K562 (cell line): ENCODE measurements at regions not wholly inside any gene's neighbourhood (a gene's known extent, or its start where the extent isn't known, plus 50 kb on each side); places are given as distances from the start of the nearest gene placed in this dataset.

Source experiments
- ATAC-seq: fragments of 200-7000 bp; cut with Tn5 transposase; 3 replicates; pipeline ENCODE4 v1.9.1; 2020; ENCODE audit warnings: moderate library complexity
- BruUV-seq: library from RNA; stranded (reverse); fragments of 400-500 nt; replicated peaks from 2 replicates; lab custom pipeline; 2021; lab: Mats Ljungman, UMichigan
- CTCF ChIA-PET: fragments of 300-600 bp; formaldehyde crosslinking; extraction: SDS; loops from one replicate; lab custom pipeline; 2021; ENCODE audit warnings: low intra/inter-chr PET ratio; lab: Yijun Ruan, JAX
- POLR2A ChIA-PET: fragments of 300-600, 350-650 bp; sonication (Branson Sonifier 250); formaldehyde crosslinking; extraction: SDS; loops from one replicate; lab custom pipeline; 2021; ENCODE audit warnings: antibody characterized with exemption, inconsistent platforms; lab: Yijun Ruan, JAX
- DNase-seq, 4 experiments: peaks; one replicate each; pipeline versions ENCODE4 v3.0.0 to v3.0.0-alpha.2; 2011 to 2018; ENCODE audit warnings: low spot score in 3 of 4, mixed read lengths in 3 of 4; ENCODE audit errors: extremely low read depth in 1 of 4
- FAIRE-seq: peaks from 2 replicates; lab custom pipeline; 2011; peaks lifted over from hg19 to GRCh38; lab: Jason Lieb, UNC
- H2AFZ ChIP-seq: 2 replicates; pipeline ENCODE4 v1.6.0; 2011; ENCODE audit warnings: low read depth, low read length, control low read depth, inconsistent platforms
- H3K27ac ChIP-seq: fragments of 200-600 bp; 3 replicates; pipeline ENCODE4 v1.8.0; 2011; ENCODE audit warnings: low read depth, mild to moderate bottlenecking, control low read depth, inconsistent platforms, low read length, moderate library complexity, mixed read lengths; ENCODE audit errors: extremely low read depth
- H3K27me3 ChIP-seq, 2 experiments: fragments of 300-600 bp in 1 of 2; 2 replicates in 1 of 2; 3 replicates in 1 of 2; pipeline versions ENCODE4 v1.6.0 to v1.8.0; 2011; ENCODE audit warnings: inconsistent platforms in 2 of 2, low read length in 2 of 2, mild to moderate bottlenecking in 1 of 2, mixed read lengths in 1 of 2, moderate library complexity in 1 of 2; ENCODE audit not compliant: control insufficient read depth in 2 of 2, insufficient read depth in 2 of 2
- H3K36me3 ChIP-seq: fragments of 300-600 bp; 3 replicates; pipeline ENCODE4 v1.8.0; 2011; ENCODE audit warnings: mild to moderate bottlenecking, low read length, inconsistent platforms; ENCODE audit not compliant: control insufficient read depth, insufficient read depth
- H3K4me1 ChIP-seq, 2 experiments: fragments of 200-600 bp in 1 of 2; replicated peaks in 1 of 2; 2 replicates in 1 of 2; 3 replicates in 1 of 2; pipeline versions ENCODE4 v1.5.1 to v1.8.0; 2011; ENCODE audit warnings: inconsistent platforms in 2 of 2, low read length in 2 of 2, mild to moderate bottlenecking in 1 of 2, mixed read lengths in 1 of 2, moderate library complexity in 1 of 2; ENCODE audit not compliant: control insufficient read depth in 2 of 2, insufficient read depth in 2 of 2
- H3K4me2 ChIP-seq: 2 replicates; pipeline ENCODE4 v1.6.1; 2011; ENCODE audit warnings: low read length, control low read depth, inconsistent platforms, mixed read lengths; ENCODE audit not compliant: insufficient read depth
- H3K4me3 ChIP-seq: fragments of 200-600 bp; sonication (generic), shearing (Covaris generic); 2 replicates; pipeline ENCODE4 v1.5.1; 2016; ENCODE audit warnings: control low read depth, inconsistent platforms
- H3K79me2 ChIP-seq: fragments of 200-600 bp; 3 replicates; pipeline ENCODE4 v1.8.0; 2011; ENCODE audit warnings: low read length, inconsistent platforms; ENCODE audit not compliant: control insufficient read depth, insufficient read depth
- H3K9ac ChIP-seq, 2 experiments: 2 replicates each; pipeline versions ENCODE4 v1.6.0 to v1.6.1; 2011; ENCODE audit warnings: low read depth in 2 of 2, low read length in 2 of 2, control low read depth in 1 of 2, inconsistent platforms in 1 of 2, mild to moderate bottlenecking in 1 of 2, mixed read lengths in 1 of 2; ENCODE audit not compliant: insufficient read depth in 1 of 2
- H3K9me1 ChIP-seq: one replicate; pipeline ENCODE4 v1.6.0; 2011; ENCODE audit warnings: inconsistent platforms, mild to moderate bottlenecking, low read length, moderate library complexity; ENCODE audit not compliant: control insufficient read depth, insufficient read depth
- H3K9me3 ChIP-seq: replicated peaks from 2 replicates; pipeline ENCODE4 v1.5.1; 2011; ENCODE audit warnings: low read depth, low read length, inconsistent platforms; ENCODE audit not compliant: control insufficient read depth, insufficient read depth
- H4K20me1 ChIP-seq: replicated peaks from 2 replicates; pipeline ENCODE4 v1.6.1; 2011; ENCODE audit warnings: low read length, inconsistent platforms, mixed read lengths; ENCODE audit not compliant: control insufficient read depth, insufficient read depth
- ATF4 ChIP-seq: fragments of 450-650 bp; formaldehyde crosslinking; IDR thresholded peaks from 2 replicates; pipeline ENCODE4 v1.4.0; 2022; ENCODE audit warnings: mild to moderate bottlenecking, moderate library complexity
- HMG20B ChIP-seq: fragments of 250-450 bp; sonication (Bioruptor Pico); IDR thresholded peaks from 2 replicates; pipeline ENCODE4 v1.5.0; 2021; ENCODE audit warnings: mild to moderate bottlenecking
- HNRNPH1 ChIP-seq: fragments of 200-400 bp; formaldehyde crosslinking; optimal IDR thresholded peaks from 2 replicates; pipeline ENCODE3; 2017; ENCODE audit warnings: low read depth, mild to moderate bottlenecking, low read length, moderate library complexity
- RBM25 ChIP-seq: fragments of 200-400 bp; formaldehyde crosslinking; IDR thresholded peaks from 2 replicates; pipeline ENCODE4 v1.6.1; 2018; ENCODE audit warnings: low read length, low read depth, moderate library complexity; ENCODE audit not compliant: severe bottlenecking
- ZBTB43 ChIP-seq: sonication (generic); formaldehyde crosslinking; IDR thresholded peaks from 2 replicates; pipeline ENCODE4 v1.8.0; 2023; ENCODE audit warnings: mild to moderate bottlenecking, missing genetic modification reagents
- ZSCAN29 ChIP-seq: fragments of 450-650 bp; IDR thresholded peaks from 2 replicates; pipeline ENCODE4 v1.6.1; 2017
- WGBS: fragments of 100-300 bp; shearing (Covaris generic); methylation state at CpG from one replicate; pipeline ENCODE4 v1.1.6; 2016; ENCODE audit warnings: low coverage, mixed read lengths; ENCODE audit not compliant: insufficient coverage; ENCODE audit errors: missing lambda C conversion rate; 5-methylcytosine and 5-hydroxymethylcytosine counted together
- in situ Hi-C: fragments of 300-500 bp; cut with MboI; formaldehyde crosslinking; loops from 4 replicates; pipeline ENCODE4 v1.15.0; 2018; ENCODE audit warnings: inconsistent platforms, mixed read lengths
- intact Hi-C: fragments of 100-400 bp; cut with micrococcal nuclease; formaldehyde crosslinking; loops from 2 replicates; pipeline ENCODE4 v1.14.2; 2022

GRCh38 chr2:167851876-167852275, 395.5 kb downstream of the STK39 start (continued):
- TF ChIP-seq ZBTB43 (CRISPR knock-in tag) (no peak), ZSCAN29 (no peak), ATF4 (CRISPR knock-in tag) (no peak)

GRCh38 chr2:167851323-167851860, 396.0 kb downstream of the STK39 start:
- peaks cover 58% of the 10 kb centered on the region for H3K36me3 ChIP-seq
- no peak overlapping the region for H2AFZ ChIP-seq
- DNase-seq = no peak
- WGBS = 68% methylated on average over 4 of the region's 4 CpGs
- no peak overlapping the region for H3K9ac ChIP-seq
- POLR2A ChIA-PET = no interaction called here
- H3K4me1 ChIP-seq = no peaks in the 10 kb centered on the region
- H3K4me2 ChIP-seq = no peak overlapping the region
- no peak for TF ChIP-seq HMG20B (CRISPR knock-in tag)
- no peak for TF ChIP-seq HNRNPH1
- no peak for TF ChIP-seq RBM25
- TF ChIP-seq, all 486 proteins: peak for 0
- ATAC-seq (no peak), FAIRE-seq (no peak)
- H3K79me2 ChIP-seq = peaks cover 14% of the 10 kb centered on the region
- no peaks in the 10 kb centered on the region for H3K27me3 ChIP-seq
- intact Hi-C loops = no loop called here
- no TSS peak for BruUV-seq
- CTCF ChIA-PET = no interaction called here
- in situ Hi-C loops = no loop called here
- H4K20me1 ChIP-seq = no peaks in the 10 kb centered on the region
- H3K9me1 ChIP-seq = no peaks in the 10 kb centered on the region
- H3K9me3 ChIP-seq = no peaks in the 10 kb centered on the region
- no peak overlapping the region for H3K4me3 ChIP-seq
- no peak overlapping the region for H3K27ac ChIP-seq
